Left lung (tissue), 4 donors: ENCODE measurements at regions not wholly inside any gene's neighbourhood (a gene's known extent, or its start where the extent isn't known, plus 50 kb on each side); places are given as distances from the start of the nearest gene placed in this dataset.

Experiments
- ATAC-seq: fragments of 200-7000 bp; cut with Tn5 transposase; one replicate; pipeline ENCODE4 v1.9.1; 2020; ENCODE audit warnings: moderate library complexity
- DNase-seq, 4 donors: peaks; one replicate each; pipeline ENCODE4 v3.0.0-alpha.2; 2013 to 2020
- H3K27ac ChIP-seq, 2 donors: fragments of 200-600 bp; sonication (generic) in 1 of 2; one replicate each; pipeline versions ENCODE4 v1.5.0 to v1.8.0; 2020 to 2021
- H3K27me3 ChIP-seq, 2 donors: fragments of 200-600 bp; sonication (generic) in 1 of 2; one replicate each; pipeline versions ENCODE4 v1.5.0 to v1.8.0; 2020 to 2021
- H3K36me3 ChIP-seq, 2 donors: fragments of 200-600 bp; sonication (generic) in 1 of 2; one replicate each; pipeline versions ENCODE4 v1.5.0 to v1.8.0; 2020 to 2021
- H3K4me1 ChIP-seq, 2 donors: fragments of 200-600 bp; one replicate each; pipeline ENCODE4 v1.8.0; 2021
- H3K4me3 ChIP-seq, 2 donors: fragments of 200-600 bp; sonication (generic) in 1 of 2; one replicate each; pipeline versions ENCODE4 v1.5.0 to v1.8.0; 2020 to 2021; ENCODE audit warnings: mild to moderate bottlenecking in 1 of 2
- H3K9me3 ChIP-seq, 2 donors: fragments of 200-600 bp; sonication (generic) in 1 of 2; one replicate each; pipeline versions ENCODE4 v1.5.0 to v1.8.0; 2020 to 2021
- CTCF ChIP-seq, 2 donors: fragments of 200-600 bp; sonication (generic) in 1 of 2; IDR thresholded peaks; one replicate each; pipeline versions ENCODE4 v1.5.0 to v1.8.0; 2021; ENCODE audit warnings: antibody characterized with exemption in 2 of 2
- intact Hi-C, 2 donors: fragments of 100-400 bp; cut with DNase I; formaldehyde crosslinking; loops; one replicate each; pipeline versions ENCODE4 v1.11.2 to v1.14.2; 2022
- donor health status: DM: no; HTN: yes; CAD: no.
- donor health status: DM: no; HTN: no; CAD: no.

DNA sequence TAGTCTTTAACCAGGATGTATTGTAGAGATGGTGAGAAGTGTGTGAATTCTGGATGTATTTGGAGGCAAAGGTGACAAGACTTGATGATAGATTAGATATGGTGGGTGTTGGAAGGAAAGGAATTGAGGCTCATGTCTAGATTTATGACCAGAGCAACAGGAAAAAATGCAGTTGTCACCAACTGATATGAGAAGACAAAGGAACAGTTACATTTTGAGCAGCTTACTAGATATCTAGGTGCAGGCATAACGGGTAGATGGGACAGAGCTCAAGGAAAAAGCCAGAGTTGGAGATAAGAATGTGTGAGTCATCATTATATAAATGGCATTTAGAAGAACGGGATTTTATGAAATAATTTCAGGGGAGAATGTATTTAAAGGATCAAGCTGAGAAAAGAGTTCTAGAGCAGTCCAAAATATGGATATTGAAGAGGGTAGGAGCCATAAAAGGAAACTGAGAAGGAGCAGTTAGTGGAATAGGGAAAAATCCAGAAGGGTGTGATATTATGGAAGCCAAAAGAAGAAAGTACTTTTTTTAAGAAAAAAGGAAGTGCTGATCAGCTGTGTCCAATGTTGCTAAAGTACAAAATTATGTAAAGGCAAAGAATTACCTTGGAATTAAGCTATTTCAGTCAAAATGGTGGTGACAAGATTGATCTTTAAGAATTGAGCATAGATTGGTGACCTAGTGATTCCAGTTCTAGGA is 262.5 kb downstream of the CGGBP1 start:
- no peak for ATAC-seq
- Histone ChIP-seq H3K9me3 (no peaks in the 10 kb centered on the region), H3K36me3 (no peaks in the 10 kb centered on the region), H3K27ac (no peak overlapping the region), H3K4me3 (no peak overlapping the region), H3K4me1 (peaks cover 6 to 23% of the 10 kb centered on the region in 2 donors), H3K27me3 (peaks cover 25 to 32% of the 10 kb centered on the region in 2 donors)
- DNase-seq: no peak
- TF ChIP-seq CTCF (IDR thresholded peaks at IDR 0.05): no peak
- intact Hi-C loops: no loop called here

DNA sequence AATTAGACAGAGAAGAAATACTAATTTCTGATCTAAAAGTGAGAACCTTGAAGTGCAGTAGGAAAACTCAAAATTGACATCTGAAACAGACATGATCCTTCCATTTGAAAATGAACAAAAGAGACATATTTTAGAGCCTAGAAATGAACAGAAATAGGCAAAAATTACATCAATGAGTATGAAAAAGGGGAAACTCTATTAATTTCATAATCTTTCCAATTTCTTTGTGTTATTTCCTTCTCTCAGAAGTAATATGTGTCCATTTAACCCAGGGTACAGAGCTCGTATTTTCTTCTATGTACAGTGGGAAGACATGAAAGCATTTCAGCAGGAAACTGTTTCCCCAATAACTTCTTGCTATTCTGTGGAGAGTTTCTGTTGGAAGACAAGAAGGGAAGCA is 263.1 kb downstream of the CGGBP1 start:
- Histone ChIP-seq H3K4me1 (peaks cover 6 to 23% of the 10 kb centered on the region in 2 donors), H3K27me3 (peaks cover 30 to 38% of the 10 kb centered on the region in 2 donors), H3K4me3 (no peak overlapping the region), H3K27ac (no peak overlapping the region), H3K9me3 (no peaks in the 10 kb centered on the region), H3K36me3 (no peaks in the 10 kb centered on the region)
- DNase-seq (no peak), ATAC-seq (no peak)
- intact Hi-C loops: no loop called here
- TF ChIP-seq CTCF (IDR thresholded peaks at IDR 0.05): no peak

DNA sequence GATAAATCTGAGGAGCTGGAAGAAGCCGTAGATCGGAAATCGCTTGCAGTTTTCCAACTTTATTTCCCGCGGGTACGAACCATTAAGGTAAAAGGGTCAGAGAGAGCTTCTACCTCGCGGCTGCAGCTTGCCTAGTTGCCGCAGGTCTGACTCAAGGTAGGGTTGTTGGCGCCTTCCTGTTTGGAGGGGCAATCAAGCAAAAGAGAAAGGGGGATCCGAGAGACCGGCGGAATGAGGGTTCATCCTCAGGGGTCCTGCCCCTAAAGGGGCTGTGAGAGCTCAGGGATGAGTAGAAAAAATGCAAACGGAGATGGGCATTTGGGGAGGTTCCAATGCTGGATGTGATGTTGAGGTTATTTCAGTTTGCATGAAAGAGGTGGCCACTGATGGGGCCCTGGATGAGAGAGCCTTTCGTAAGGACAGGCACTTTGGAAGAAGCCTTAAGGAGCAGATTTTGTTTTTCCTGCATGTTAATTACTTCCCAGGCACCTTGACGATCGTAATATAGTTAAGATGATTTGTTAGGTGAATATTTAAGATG is 265.4 kb downstream of the CGGBP1 start:
- Histone ChIP-seq H3K4me3 (peak overlapping the region in 1 of 2 donors; percentile 42), H3K36me3 (no peaks in the 10 kb centered on the region), H3K4me1 (peaks cover 6 to 23% of the 10 kb centered on the region in 2 donors), H3K27ac (no peak overlapping the region), H3K9me3 (no peaks in the 10 kb centered on the region), H3K27me3 (peaks cover 32 to 44% of the 10 kb centered on the region in 2 donors)
- ATAC-seq: peak; percentile 12
- intact Hi-C loops: no loop called here
- DNase-seq: peak in 2 of 4 donors; percentile 1 to 17
- TF ChIP-seq CTCF (IDR thresholded peaks at IDR 0.05): no peak

GRCh38 chr3:87792534-87793336 is 266.1 kb downstream of the CGGBP1 start, which contains the start of gene HTR1F:
TSS of gene HTR1F (plus strand) at chr3:87792706.
- TF ChIP-seq CTCF (IDR thresholded peaks at IDR 0.05): no peak
- peak in 2 of 4 donors; percentile 26 to 82 for DNase-seq
- H3K4me3 ChIP-seq: peak within 1 kb of the TSS; percentile 22 to 42

DNA sequence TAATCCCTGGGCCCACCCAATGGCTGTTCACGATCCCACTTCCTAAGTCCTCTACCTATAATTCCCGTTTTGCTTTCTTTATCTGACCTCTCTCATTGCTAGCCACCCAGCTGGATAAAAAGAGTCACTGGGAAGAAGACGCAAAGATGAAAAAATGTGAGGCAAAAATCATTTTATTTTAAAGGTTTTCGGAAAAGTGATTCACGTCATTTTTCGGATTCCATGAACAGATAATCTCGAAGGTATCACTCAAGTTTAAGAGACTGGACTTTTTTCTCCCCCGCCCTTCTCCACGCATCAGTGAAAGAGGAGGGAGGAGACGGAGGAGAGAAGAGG is 266.6 kb downstream of the CGGBP1 start:
- no peaks in the 10 kb centered on the region for H3K36me3 ChIP-seq
- H3K4me1 ChIP-seq: peaks cover 6 to 23% of the 10 kb centered on the region in 2 donors
- H3K27me3 ChIP-seq: peaks cover 32 to 44% of the 10 kb centered on the region in 2 donors
- H3K27ac ChIP-seq: no peak overlapping the region
- intact Hi-C loops: no loop called here
- H3K4me3 ChIP-seq: peak overlapping the region in 1 of 2 donors; percentile 42
- H3K9me3 ChIP-seq: no peaks in the 10 kb centered on the region
- ATAC-seq: no peak
- no peak for TF ChIP-seq CTCF (IDR thresholded peaks at IDR 0.05)
- no peak for DNase-seq

More at GRCh38 chr3:87792534-87793336, 266.1 kb downstream of the CGGBP1 start, which contains the start of gene HTR1F:
- Histone ChIP-seq H3K27me3 (peaks cover 32 to 44% of the 10 kb centered on the region in 2 donors), H3K4me1 (peaks cover 6 to 23% of the 10 kb centered on the region in 2 donors), H3K9me3 (no peaks in the 10 kb centered on the region), H3K27ac (no peak within 1 kb of the TSS), H3K36me3 (no peaks in the 10 kb centered on the region)
- intact Hi-C loops: no loop called here
- ATAC-seq: peak; percentile 48
